WTC11 (cell line): ENCODE measurements at regions not wholly inside any gene's neighbourhood (a gene's known extent, or its start where the extent isn't known, plus 50 kb on each side); places are given as distances from the start of the nearest gene placed in this dataset.

Experiments
- ATAC-seq: fragments of 200-7000 bp; cut with Tn5 transposase; 2 replicates; pipeline ENCODE4 v1.10.0; 2021; ENCODE audit warnings: mild to moderate bottlenecking, moderate library complexity
- CTCF ChIA-PET: fragments of 300-600 bp; sonication (Branson Sonifier 250); formaldehyde crosslinking; loops from one replicate; lab custom pipeline; 2021; ENCODE audit warnings: antibody characterized with exemption; lab: Charles Lee
- POLR2A ChIA-PET: fragments of 350-600 bp; sonication (Branson Sonifier 250); formaldehyde crosslinking; loops from one replicate; lab custom pipeline; 2021; ENCODE audit warnings: antibody characterized with exemption; lab: Charles Lee
- DNase-seq: peaks from one replicate; pipeline ENCODE4 v3.0.0; 2021; ENCODE audit warnings: low spot score
- H3K27ac Mint-ChIP-seq: 2 replicates; pipeline ENCODE4 v1.8.0; 2021; ENCODE audit warnings: mixed read lengths
- H3K27me3 Mint-ChIP-seq: 2 replicates; pipeline ENCODE4 v1.8.0; 2021; ENCODE audit warnings: low read depth, mild to moderate bottlenecking, moderate library complexity, mixed read lengths
- H3K36me3 Mint-ChIP-seq: 2 replicates; pipeline ENCODE4 v1.8.0; 2021; ENCODE audit warnings: mixed read lengths
- H3K4me1 Mint-ChIP-seq: 2 replicates; pipeline ENCODE4 v1.8.0; 2022; ENCODE audit warnings: mixed read lengths
- H3K4me3 Mint-ChIP-seq: 2 replicates; pipeline ENCODE4 v1.8.0; 2021; ENCODE audit warnings: mild to moderate bottlenecking, moderate library complexity, mixed read lengths
- H3K9me3 Mint-ChIP-seq: 2 replicates; pipeline ENCODE4 v1.8.0; 2021; ENCODE audit warnings: mixed read lengths
- CREB1 ChIP-seq: sonication (generic); formaldehyde crosslinking; IDR thresholded peaks from 2 replicates; pipeline ENCODE4 v1.8.0; 2023; ENCODE audit warnings: mild to moderate bottlenecking, missing genetic modification reagents
- ETV6 ChIP-seq: sonication (generic); formaldehyde crosslinking; IDR thresholded peaks from 2 replicates; pipeline ENCODE4 v1.8.1; 2022; ENCODE audit warnings: mild to moderate bottlenecking, missing genetic modification reagents
- FOXP1 ChIP-seq: sonication (generic); formaldehyde crosslinking; IDR thresholded peaks from 2 replicates; pipeline ENCODE4 v1.8.0; 2022; ENCODE audit warnings: missing genetic modification reagents, mild to moderate bottlenecking, moderate library complexity, borderline replicate concordance
- KAT7 ChIP-seq: sonication (generic); formaldehyde crosslinking; IDR thresholded peaks from 2 replicates; pipeline ENCODE4 v1.8.1; 2023; ENCODE audit warnings: missing genetic modification reagents, mild to moderate bottlenecking, borderline replicate concordance
- OVOL2 ChIP-seq: fragments of 250-450 bp; sonication (Bioruptor Pico); IDR thresholded peaks from 2 replicates; pipeline ENCODE4 v1.9.0; 2021; ENCODE audit warnings: mild to moderate bottlenecking, borderline replicate concordance
- PRRX2 ChIP-seq: fragments of 250-450 bp; sonication (Bioruptor Pico); IDR thresholded peaks from 2 replicates; pipeline ENCODE4 v1.8.0; 2021; ENCODE audit warnings: mild to moderate bottlenecking
- SMAD4 ChIP-seq: sonication (generic); formaldehyde crosslinking; IDR thresholded peaks from 2 replicates; pipeline ENCODE4 v1.8.0; 2022; ENCODE audit warnings: mild to moderate bottlenecking, missing genetic modification reagents
- SOX15 ChIP-seq: fragments of 250-450 bp; sonication (Bioruptor Pico); IDR thresholded peaks from 2 replicates; pipeline ENCODE4 v1.9.0; 2021; ENCODE audit warnings: mild to moderate bottlenecking
- ZNF219 ChIP-seq: sonication (generic); formaldehyde crosslinking; IDR thresholded peaks from 2 replicates; pipeline ENCODE4 v1.8.0; 2023; ENCODE audit warnings: missing genetic modification reagents, mild to moderate bottlenecking, borderline replicate concordance
- ZNF532 ChIP-seq: fragments of 250-450 bp; sonication (Bioruptor Pico); IDR thresholded peaks from 2 replicates; pipeline ENCODE4 v1.9.0; 2021; ENCODE audit warnings: mild to moderate bottlenecking, borderline replicate concordance
- TF ChIP-seq, protein P1 (sequence below): fragments of 250-450 bp; sonication (Bioruptor Pico); IDR thresholded peaks from 2 replicates; pipeline ENCODE4 v1.9.0; 2021; ENCODE audit warnings: mild to moderate bottlenecking
- TF ChIP-seq, protein P2 (sequence below): sonication (generic); formaldehyde crosslinking; IDR thresholded peaks from 2 replicates; pipeline ENCODE4 v1.8.0; 2022; ENCODE audit warnings: mild to moderate bottlenecking, missing genetic modification reagents
- TF ChIP-seq, protein P3 (sequence below): sonication (generic); formaldehyde crosslinking; conservative IDR thresholded peaks from 2 replicates; pipeline ENCODE4 v1.8.1; 2022; ENCODE audit warnings: mild to moderate bottlenecking, missing genetic modification reagents
- TF ChIP-seq, protein P4 (sequence below): sonication (generic); formaldehyde crosslinking; IDR thresholded peaks from 2 replicates; pipeline ENCODE4 v1.8.1; 2022; ENCODE audit warnings: low read depth, missing genetic modification reagents, borderline replicate concordance
- TF ChIP-seq, protein P5 (sequence below): fragments of 250-450 bp; sonication (Bioruptor Pico); IDR thresholded peaks from 2 replicates; pipeline ENCODE4 v1.8.0; 2021; ENCODE audit warnings: mild to moderate bottlenecking
- TF ChIP-seq, protein P6 (sequence below): sonication (generic); formaldehyde crosslinking; IDR thresholded peaks from 2 replicates; pipeline ENCODE4 v1.8.0; 2023; ENCODE audit warnings: missing genetic modification reagents, mild to moderate bottlenecking, borderline replicate concordance

- TF ChIP-seq, protein P1, sequence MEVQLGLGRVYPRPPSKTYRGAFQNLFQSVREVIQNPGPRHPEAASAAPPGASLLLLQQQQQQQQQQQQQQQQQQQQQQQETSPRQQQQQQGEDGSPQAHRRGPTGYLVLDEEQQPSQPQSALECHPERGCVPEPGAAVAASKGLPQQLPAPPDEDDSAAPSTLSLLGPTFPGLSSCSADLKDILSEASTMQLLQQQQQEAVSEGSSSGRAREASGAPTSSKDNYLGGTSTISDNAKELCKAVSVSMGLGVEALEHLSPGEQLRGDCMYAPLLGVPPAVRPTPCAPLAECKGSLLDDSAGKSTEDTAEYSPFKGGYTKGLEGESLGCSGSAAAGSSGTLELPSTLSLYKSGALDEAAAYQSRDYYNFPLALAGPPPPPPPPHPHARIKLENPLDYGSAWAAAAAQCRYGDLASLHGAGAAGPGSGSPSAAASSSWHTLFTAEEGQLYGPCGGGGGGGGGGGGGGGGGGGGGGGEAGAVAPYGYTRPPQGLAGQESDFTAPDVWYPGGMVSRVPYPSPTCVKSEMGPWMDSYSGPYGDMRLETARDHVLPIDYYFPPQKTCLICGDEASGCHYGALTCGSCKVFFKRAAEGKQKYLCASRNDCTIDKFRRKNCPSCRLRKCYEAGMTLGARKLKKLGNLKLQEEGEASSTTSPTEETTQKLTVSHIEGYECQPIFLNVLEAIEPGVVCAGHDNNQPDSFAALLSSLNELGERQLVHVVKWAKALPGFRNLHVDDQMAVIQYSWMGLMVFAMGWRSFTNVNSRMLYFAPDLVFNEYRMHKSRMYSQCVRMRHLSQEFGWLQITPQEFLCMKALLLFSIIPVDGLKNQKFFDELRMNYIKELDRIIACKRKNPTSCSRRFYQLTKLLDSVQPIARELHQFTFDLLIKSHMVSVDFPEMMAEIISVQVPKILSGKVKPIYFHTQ (CRISPR knock-in tag) = no peak
- TF ChIP-seq SMAD4 = no peak
- TF ChIP-seq, protein P2, sequence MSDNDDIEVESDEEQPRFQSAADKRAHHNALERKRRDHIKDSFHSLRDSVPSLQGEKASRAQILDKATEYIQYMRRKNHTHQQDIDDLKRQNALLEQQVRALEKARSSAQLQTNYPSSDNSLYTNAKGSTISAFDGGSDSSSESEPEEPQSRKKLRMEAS = no peak
These were observed 675.6 kb upstream of the VRK2 start (continued) for GRCh38 chr2:57370882-57371585.

GRCh38 chr2:57372237-57372984, 674.2 kb upstream of the VRK2 start:
- Mint-ChIP-seq H3K27ac (no peak overlapping the region), H3K4me3 (no peak overlapping the region), H3K4me1 (no peaks in the 10 kb centered on the region), H3K9me3 (0 out of 2 replicates have a peak, but pooled peaks cover 3% of the 10 kb centered on the region), H3K36me3 (no peaks in the 10 kb centered on the region), H3K27me3 (no peaks in the 10 kb centered on the region)
- ATAC-seq (no peak), DNase-seq (no peak)
- ChIA-PET CTCF (no interaction called here), POLR2A (no interaction called here)
- TF ChIP-seq ETV6 (CRISPR knock-in tag) = no peak
- TF ChIP-seq, protein P3, sequence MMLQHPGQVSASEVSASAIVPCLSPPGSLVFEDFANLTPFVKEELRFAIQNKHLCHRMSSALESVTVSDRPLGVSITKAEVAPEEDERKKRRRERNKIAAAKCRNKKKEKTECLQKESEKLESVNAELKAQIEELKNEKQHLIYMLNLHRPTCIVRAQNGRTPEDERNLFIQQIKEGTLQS (CRISPR knock-in tag) = no peak
- TF ChIP-seq, protein P4, sequence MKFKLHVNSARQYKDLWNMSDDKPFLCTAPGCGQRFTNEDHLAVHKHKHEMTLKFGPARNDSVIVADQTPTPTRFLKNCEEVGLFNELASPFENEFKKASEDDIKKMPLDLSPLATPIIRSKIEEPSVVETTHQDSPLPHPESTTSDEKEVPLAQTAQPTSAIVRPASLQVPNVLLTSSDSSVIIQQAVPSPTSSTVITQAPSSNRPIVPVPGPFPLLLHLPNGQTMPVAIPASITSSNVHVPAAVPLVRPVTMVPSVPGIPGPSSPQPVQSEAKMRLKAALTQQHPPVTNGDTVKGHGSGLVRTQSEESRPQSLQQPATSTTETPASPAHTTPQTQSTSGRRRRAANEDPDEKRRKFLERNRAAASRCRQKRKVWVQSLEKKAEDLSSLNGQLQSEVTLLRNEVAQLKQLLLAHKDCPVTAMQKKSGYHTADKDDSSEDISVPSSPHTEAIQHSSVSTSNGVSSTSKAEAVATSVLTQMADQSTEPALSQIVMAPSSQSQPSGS (CRISPR knock-in tag) = no peak
- TF ChIP-seq ZNF532 = no peak
- no peak for TF ChIP-seq SOX15 (CRISPR knock-in tag)
- TF ChIP-seq PRRX2 (CRISPR knock-in tag) = no peak
- no peak for TF ChIP-seq OVOL2 (CRISPR knock-in tag)
- TF ChIP-seq, protein P5, sequence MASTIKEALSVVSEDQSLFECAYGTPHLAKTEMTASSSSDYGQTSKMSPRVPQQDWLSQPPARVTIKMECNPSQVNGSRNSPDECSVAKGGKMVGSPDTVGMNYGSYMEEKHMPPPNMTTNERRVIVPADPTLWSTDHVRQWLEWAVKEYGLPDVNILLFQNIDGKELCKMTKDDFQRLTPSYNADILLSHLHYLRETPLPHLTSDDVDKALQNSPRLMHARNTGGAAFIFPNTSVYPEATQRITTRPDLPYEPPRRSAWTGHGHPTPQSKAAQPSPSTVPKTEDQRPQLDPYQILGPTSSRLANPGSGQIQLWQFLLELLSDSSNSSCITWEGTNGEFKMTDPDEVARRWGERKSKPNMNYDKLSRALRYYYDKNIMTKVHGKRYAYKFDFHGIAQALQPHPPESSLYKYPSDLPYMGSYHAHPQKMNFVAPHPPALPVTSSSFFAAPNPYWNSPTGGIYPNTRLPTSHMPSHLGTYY (CRISPR knock-in tag) = no peak
- TF ChIP-seq CREB1 (CRISPR knock-in tag) = no peak
- no peak for TF ChIP-seq KAT7 (CRISPR knock-in tag)
- TF ChIP-seq, protein P6, sequence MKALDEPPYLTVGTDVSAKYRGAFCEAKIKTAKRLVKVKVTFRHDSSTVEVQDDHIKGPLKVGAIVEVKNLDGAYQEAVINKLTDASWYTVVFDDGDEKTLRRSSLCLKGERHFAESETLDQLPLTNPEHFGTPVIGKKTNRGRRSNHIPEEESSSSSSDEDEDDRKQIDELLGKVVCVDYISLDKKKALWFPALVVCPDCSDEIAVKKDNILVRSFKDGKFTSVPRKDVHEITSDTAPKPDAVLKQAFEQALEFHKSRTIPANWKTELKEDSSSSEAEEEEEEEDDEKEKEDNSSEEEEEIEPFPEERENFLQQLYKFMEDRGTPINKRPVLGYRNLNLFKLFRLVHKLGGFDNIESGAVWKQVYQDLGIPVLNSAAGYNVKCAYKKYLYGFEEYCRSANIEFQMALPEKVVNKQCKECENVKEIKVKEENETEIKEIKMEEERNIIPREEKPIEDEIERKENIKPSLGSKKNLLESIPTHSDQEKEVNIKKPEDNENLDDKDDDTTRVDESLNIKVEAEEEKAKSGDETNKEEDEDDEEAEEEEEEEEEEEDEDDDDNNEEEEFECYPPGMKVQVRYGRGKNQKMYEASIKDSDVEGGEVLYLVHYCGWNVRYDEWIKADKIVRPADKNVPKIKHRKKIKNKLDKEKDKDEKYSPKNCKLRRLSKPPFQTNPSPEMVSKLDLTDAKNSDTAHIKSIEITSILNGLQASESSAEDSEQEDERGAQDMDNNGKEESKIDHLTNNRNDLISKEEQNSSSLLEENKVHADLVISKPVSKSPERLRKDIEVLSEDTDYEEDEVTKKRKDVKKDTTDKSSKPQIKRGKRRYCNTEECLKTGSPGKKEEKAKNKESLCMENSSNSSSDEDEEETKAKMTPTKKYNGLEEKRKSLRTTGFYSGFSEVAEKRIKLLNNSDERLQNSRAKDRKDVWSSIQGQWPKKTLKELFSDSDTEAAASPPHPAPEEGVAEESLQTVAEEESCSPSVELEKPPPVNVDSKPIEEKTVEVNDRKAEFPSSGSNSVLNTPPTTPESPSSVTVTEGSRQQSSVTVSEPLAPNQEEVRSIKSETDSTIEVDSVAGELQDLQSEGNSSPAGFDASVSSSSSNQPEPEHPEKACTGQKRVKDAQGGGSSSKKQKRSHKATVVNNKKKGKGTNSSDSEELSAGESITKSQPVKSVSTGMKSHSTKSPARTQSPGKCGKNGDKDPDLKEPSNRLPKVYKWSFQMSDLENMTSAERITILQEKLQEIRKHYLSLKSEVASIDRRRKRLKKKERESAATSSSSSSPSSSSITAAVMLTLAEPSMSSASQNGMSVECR (CRISPR knock-in tag) = no peak
- no peak for TF ChIP-seq ZNF219 (CRISPR knock-in tag)
- no peak for TF ChIP-seq FOXP1 (CRISPR knock-in tag)
